Upper lobe of left lung (tissue), 4 donors: ENCODE measurements at regions not wholly inside any gene's neighbourhood (a gene's known extent, or its start where the extent isn't known, plus 50 kb on each side); places are given as distances from the start of the nearest gene placed in this dataset.
"Not testable (repeated sequence)": the region's sequence is repeated elsewhere in the genome, so short reads cannot be mapped to it uniquely, and the experiment has no call there.

Source experiments
- POLR2A ChIP-seq, 4 donors: fragments of 450-650 bp; IDR thresholded peaks; one replicate each; pipeline ENCODE4 v1.5.1; 2016 to 2017; ENCODE audit warnings: antibody characterized with exemption in 4 of 4, mild to moderate bottlenecking in 2 of 4
- POLR2AphosphoS5 ChIP-seq, 2 donors: sonication (generic); formaldehyde crosslinking; IDR thresholded peaks; one replicate each; pipeline ENCODE4 v1.5.1; 2017; ENCODE audit warnings: antibody characterized with exemption in 2 of 2

DNA sequence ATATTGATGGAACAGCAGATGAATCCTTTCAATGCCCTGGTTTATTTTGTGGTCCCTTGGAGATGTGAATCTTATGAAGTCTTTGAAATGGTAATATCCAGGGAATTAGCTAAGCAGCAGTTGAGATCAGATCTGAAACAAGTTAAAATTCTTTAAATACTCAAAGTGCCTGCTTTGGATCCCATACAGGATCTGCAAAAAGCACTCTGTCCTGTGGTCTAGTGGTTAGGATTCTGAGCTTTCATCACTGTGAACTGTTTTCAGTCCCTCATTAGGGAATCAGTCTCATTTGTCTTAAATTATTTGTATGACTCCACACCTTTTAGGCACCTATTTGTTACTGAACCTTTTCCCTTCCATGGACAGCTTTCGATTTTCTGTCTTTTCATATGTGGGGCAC lies 215.2 kb upstream of the TGIF2LX start:
- TF ChIP-seq POLR2AphosphoS5, POLR2A (IDR thresholded peaks at IDR 0.05): not testable (repeated sequence)
